Retinal pigment epithelial cell (primary cell): ENCODE measurements at regions not wholly inside any gene's neighbourhood (a gene's known extent, or its start where the extent isn't known, plus 50 kb on each side); places are given as distances from the start of the nearest gene placed in this dataset.

Source experiments
- DNase-seq: peaks from one replicate; pipeline ENCODE4 v3.0.0-alpha.2; 2010; ENCODE audit warnings: low read depth
- H3K4me3 ChIP-seq: 2 replicates; pipeline ENCODE4 v1.5.1; 2011; ENCODE audit warnings: mild to moderate bottlenecking, low read length, control low read depth, moderate library complexity
- CTCF ChIP-seq: conservative IDR thresholded peaks from 2 replicates; pipeline ENCODE4 v1.5.1; 2011; ENCODE audit warnings: low read depth, low read length, control low read depth, inconsistent platforms

GRCh38 chr4:14280567-14280966 is 653.0 kb upstream of the BOD1L1 start:
- H3K4me3 ChIP-seq: no peak overlapping the region
- no peak for DNase-seq
- TF ChIP-seq CTCF: no peak

- H3K4me3 ChIP-seq: no peak overlapping the region
- no peak for TF ChIP-seq CTCF
- no peak for DNase-seq
Measured at GRCh38 chr4:14284578-14284977, 657.1 kb upstream of the BOD1L1 start.

- DNase-seq: no peak
- no peak for TF ChIP-seq CTCF
- H3K4me3 ChIP-seq: no peak overlapping the region
Measured at GRCh38 chr4:14289708-14290107, 662.2 kb upstream of the BOD1L1 start.

GRCh38 chr4:14293582-14293981 is 666.1 kb upstream of the BOD1L1 start:
- DNase-seq: no peak
- no peak overlapping the region for H3K4me3 ChIP-seq
- TF ChIP-seq CTCF: no peak

- no peak for DNase-seq
- H3K4me3 ChIP-seq: no peak overlapping the region
- no peak for TF ChIP-seq CTCF
Measured at GRCh38 chr4:14294611-14295010, 667.1 kb upstream of the BOD1L1 start.

GRCh38 chr4:14299166-14299565 is 671.6 kb upstream of the BOD1L1 start:
- DNase-seq: no peak
- no peak for TF ChIP-seq CTCF
- no peak overlapping the region for H3K4me3 ChIP-seq

- DNase-seq: peak; percentile 75
- no peak for TF ChIP-seq CTCF
Measured at GRCh38 chr4:14302021-14302420, 674.5 kb upstream of the BOD1L1 start.

More at GRCh38 chr4:14302021-14302420, 674.5 kb upstream of the BOD1L1 start:
- H3K4me3 ChIP-seq: no peak overlapping the region
